Activated T-cell treated with anti-CD3 and anti-CD28 coated beads, Interleukin-2, amount 50 U/mL, for 48 hours (primary cell): ENCODE measurements at regions not wholly inside any gene's neighbourhood (a gene's known extent, or its start where the extent isn't known, plus 50 kb on each side); places are given as distances from the start of the nearest gene placed in this dataset.
"Not testable (repeated sequence)": the region's sequence is repeated elsewhere in the genome, so short reads cannot be mapped to it uniquely, and the experiment has no call there.

Experiments
- DNase-seq, 2 experiments: peaks; one replicate each; pipeline ENCODE4 v3.0.0-alpha.2; 2020

GRCh38 chr11:92436034-92436920 is 211.7 kb downstream of the FAT3 start:
- no peak for DNase-seq

- no peak for DNase-seq
Measured at GRCh38 chr11:92439133-92439532, 214.5 kb downstream of the FAT3 start.

GRCh38 chr11:92440701-92441442 is 216.3 kb downstream of the FAT3 start:
- DNase-seq: no peak

- no peak for DNase-seq
Measured at GRCh38 chr11:92441443-92441726, 216.8 kb downstream of the FAT3 start.

- no peak for DNase-seq
Measured at GRCh38 chr11:92443199-92443598, 218.6 kb downstream of the FAT3 start.

GRCh38 chr11:92447586-92447985 is 223.0 kb downstream of the FAT3 start:
- DNase-seq: no peak

- DNase-seq: no peak
Measured at GRCh38 chr11:92449222-92449621, 224.6 kb downstream of the FAT3 start.

- DNase-seq: no peak
Measured at GRCh38 chr11:92449780-92450179, 225.2 kb downstream of the FAT3 start.

- DNase-seq: no peak
Measured at GRCh38 chr11:92451063-92451462, 226.4 kb downstream of the FAT3 start.

- DNase-seq: no peak
Measured at GRCh38 chr11:92453055-92453454, 228.4 kb downstream of the FAT3 start.

GRCh38 chr11:92455210-92455790 is 230.7 kb downstream of the FAT3 start:
- no peak for DNase-seq

GRCh38 chr11:92457250-92457649 is 232.6 kb downstream of the FAT3 start:
- DNase-seq: no peak

GRCh38 chr11:92458486-92458885 is 233.9 kb downstream of the FAT3 start:
- no peak for DNase-seq

GRCh38 chr11:92460213-92460612 is 235.6 kb downstream of the FAT3 start:
- DNase-seq: no peak

GRCh38 chr11:92461447-92461846 is 236.8 kb downstream of the FAT3 start:
- DNase-seq: no peak

- no peak for DNase-seq
Measured at GRCh38 chr11:92462821-92463220, 238.2 kb downstream of the FAT3 start.

- no peak for DNase-seq
Measured at GRCh38 chr11:92464822-92465221, 240.2 kb downstream of the FAT3 start.

- DNase-seq: not testable (repeated sequence)
Measured at GRCh38 chr11:92465410-92465809, 240.8 kb downstream of the FAT3 start.

GRCh38 chr11:92473736-92474135 is 249.1 kb downstream of the FAT3 start:
- no peak for DNase-seq

- DNase-seq: no peak
Measured at GRCh38 chr11:92475316-92475715, 250.7 kb downstream of the FAT3 start.

- no peak for DNase-seq
Measured at GRCh38 chr11:92475819-92476218, 251.2 kb downstream of the FAT3 start.

- DNase-seq: no peak
Measured at GRCh38 chr11:92477686-92478085, 253.1 kb downstream of the FAT3 start.

GRCh38 chr11:92480499-92480898 is 255.9 kb downstream of the FAT3 start:
- no peak for DNase-seq

- DNase-seq: no peak
Measured at GRCh38 chr11:92482492-92483060, 258.0 kb downstream of the FAT3 start.
